ENCODE measurements at regions not wholly inside any gene's neighbourhood (a gene's known extent, or its start where the extent isn't known, plus 50 kb on each side); places are given as distances from the start of the nearest gene placed in this dataset.
"Not testable (repeated sequence)": the region's sequence is repeated elsewhere in the genome, so short reads cannot be mapped to it uniquely, and the experiment has no call there.

- no peak for DNase-seq (ENCODE audit: low spot score)
Observed at GRCh38 chr6:6482256-6482655, 106.3 kb upstream of the LY86 start.

GRCh38 chr6:6483168-6483567, 105.4 kb upstream of the LY86 start:
- no peak for DNase-seq (ENCODE audit: low spot score)

- DNase-seq (ENCODE audit: low spot score): no peak
Observed at GRCh38 chr6:6483733-6484132, 104.8 kb upstream of the LY86 start.

- DNase-seq (ENCODE audit: low spot score): no peak
Observed at GRCh38 chr6:6484681-6485080, 103.8 kb upstream of the LY86 start.

- no peak for DNase-seq (ENCODE audit: low spot score)
Observed at GRCh38 chr6:6486595-6486994, 101.9 kb upstream of the LY86 start.

- no peak for DNase-seq (ENCODE audit: low spot score)
Observed at GRCh38 chr6:6491761-6492160, 96.8 kb upstream of the LY86 start.

GRCh38 chr6:6492675-6493074, 95.8 kb upstream of the LY86 start:
- DNase-seq (ENCODE audit: low spot score): no peak

- not testable (repeated sequence) for DNase-seq (ENCODE audit: low spot score)
Observed at GRCh38 chr6:6494139-6494538, 94.4 kb upstream of the LY86 start.

GRCh38 chr6:6494677-6495076, 93.8 kb upstream of the LY86 start:
- DNase-seq (ENCODE audit: low spot score): peak; percentile 19

GRCh38 chr6:6495851-6496250, 92.7 kb upstream of the LY86 start:
- DNase-seq (ENCODE audit: low spot score): no peak

- no peak for DNase-seq (ENCODE audit: low spot score)
Observed at GRCh38 chr6:6497541-6497940, 91.0 kb upstream of the LY86 start.

GRCh38 chr6:6497976-6498375, 90.5 kb upstream of the LY86 start:
- no peak for DNase-seq (ENCODE audit: low spot score)

GRCh38 chr6:6503191-6503590, 85.3 kb upstream of the LY86 start:
- DNase-seq (ENCODE audit: low spot score): no peak

- DNase-seq (ENCODE audit: low spot score): no peak
Observed at GRCh38 chr6:6505111-6505510, 83.4 kb upstream of the LY86 start.

GRCh38 chr6:6508643-6509042, 79.9 kb upstream of the LY86 start:
- no peak for DNase-seq (ENCODE audit: low spot score)

- DNase-seq (ENCODE audit: low spot score): no peak
Observed at GRCh38 chr6:6509284-6509683, 79.2 kb upstream of the LY86 start.

- DNase-seq (ENCODE audit: low spot score): no peak
Observed at GRCh38 chr6:6512711-6513110, 75.8 kb upstream of the LY86 start.

GRCh38 chr6:6515691-6516607, 72.6 kb upstream of the LY86 start:
- no peak for DNase-seq (ENCODE audit: low spot score)

GRCh38 chr6:6516666-6517458, 71.7 kb upstream of the LY86 start:
- DNase-seq (ENCODE audit: low spot score): no peak

- no peak for DNase-seq (ENCODE audit: low spot score)
Observed at GRCh38 chr6:6518631-6519427, 69.7 kb upstream of the LY86 start.

- DNase-seq (ENCODE audit: low spot score): no peak
Observed at GRCh38 chr6:6521961-6522482, 66.5 kb upstream of the LY86 start.

GRCh38 chr6:6522709-6523108, 65.8 kb upstream of the LY86 start:
- DNase-seq (ENCODE audit: low spot score): no peak

All from HuH-7.5 (cell line).